KG1 (cell line): ENCODE measurements at regions not wholly inside any gene's neighbourhood (a gene's known extent, or its start where the extent isn't known, plus 50 kb on each side); places are given as distances from the start of the nearest gene placed in this dataset.

Source experiments
- DNase-seq: peaks from one replicate; lab custom pipeline; 2025; lab: John Stamatoyannopoulos, UW

GRCh38 chr2:118698564-118698963 is 148.9 kb downstream of the EN1 start:
- no peak for DNase-seq

- DNase-seq: no peak
These were observed 149.7 kb downstream of the EN1 start for GRCh38 chr2:118697781-118698180.

- DNase-seq: no peak
These were observed 150.5 kb downstream of the EN1 start for GRCh38 chr2:118696786-118697465.

- DNase-seq: no peak
These were observed 154.1 kb downstream of the EN1 start for GRCh38 chr2:118693287-118693822.

GRCh38 chr2:118689874-118690273 is 157.6 kb downstream of the EN1 start:
- DNase-seq: no peak

- DNase-seq: no peak
These were observed 158.0 kb downstream of the EN1 start for GRCh38 chr2:118689456-118689855.

GRCh38 chr2:118689033-118689432 is 158.4 kb downstream of the EN1 start:
- no peak for DNase-seq

- DNase-seq: no peak
These were observed 159.8 kb downstream of the EN1 start for GRCh38 chr2:118687698-118688097.

GRCh38 chr2:118687192-118687591 is 160.3 kb downstream of the EN1 start:
- DNase-seq: no peak

GRCh38 chr2:118686346-118686745 is 161.1 kb downstream of the EN1 start:
- DNase-seq: no peak

GRCh38 chr2:118683460-118683859 is 164.0 kb downstream of the EN1 start:
- DNase-seq: no peak

- no peak for DNase-seq
These were observed 168.5 kb downstream of the EN1 start for GRCh38 chr2:118678985-118679384.

- DNase-seq: no peak
These were observed 169.9 kb downstream of the EN1 start for GRCh38 chr2:118677546-118677945.

- DNase-seq: no peak
These were observed 171.9 kb downstream of the EN1 start for GRCh38 chr2:118675531-118675930.

- DNase-seq: no peak
These were observed 174.8 kb downstream of the EN1 start for GRCh38 chr2:118672571-118673158.

GRCh38 chr2:118671701-118672454 is 175.6 kb downstream of the EN1 start:
- no peak for DNase-seq

GRCh38 chr2:118670838-118671237 is 176.6 kb downstream of the EN1 start:
- no peak for DNase-seq

GRCh38 chr2:118670276-118670675 is 177.2 kb downstream of the EN1 start:
- DNase-seq: no peak

GRCh38 chr2:118669654-118670053 is 177.8 kb downstream of the EN1 start:
- no peak for DNase-seq

GRCh38 chr2:118668431-118669424 is 178.7 kb downstream of the EN1 start:
- no peak for DNase-seq

GRCh38 chr2:118667964-118668363 is 179.5 kb downstream of the EN1 start:
- no peak for DNase-seq

- DNase-seq: no peak
These were observed 180.1 kb downstream of the EN1 start for GRCh38 chr2:118667348-118667747.
